MCF 10A (cell line): ENCODE measurements at regions not wholly inside any gene's neighbourhood (a gene's known extent, or its start where the extent isn't known, plus 50 kb on each side); places are given as distances from the start of the nearest gene placed in this dataset.

Experiments used
- BruUV-seq: library from RNA; stranded (reverse); fragments of 400-500 nt; replicated peaks from 2 replicates; lab custom pipeline; 2021; lab: Mats Ljungman, UMichigan
- CTCF ChIA-PET: fragments of 300-600 bp; sonication (Branson Sonifier 250); formaldehyde crosslinking; extraction: SDS; loops from one replicate; lab custom pipeline; 2021; ENCODE audit warnings: antibody characterized with exemption, inconsistent platforms; lab: Yijun Ruan, JAX
- POLR2A ChIA-PET: fragments of 300-600, 350-650 bp; sonication (Branson Sonifier 250); formaldehyde crosslinking; extraction: SDS; loops from one replicate; lab custom pipeline; 2020; ENCODE audit warnings: antibody characterized with exemption, inconsistent platforms; lab: Yijun Ruan, JAX
- DNase-seq: peaks from one replicate; pipeline ENCODE4 v3.0.0-alpha.2; 2018; ENCODE audit not compliant: unreplicated experiment
- H3K27ac Mint-ChIP-seq: one replicate; pipeline ENCODE4 v1.8.0; 2022; ENCODE audit warnings: mild to moderate bottlenecking, low read depth, mixed read lengths; ENCODE audit not compliant: unreplicated experiment
- H3K27me3 Mint-ChIP-seq: one replicate; pipeline ENCODE4 v1.8.0; 2022; ENCODE audit warnings: mixed read lengths; ENCODE audit not compliant: insufficient read depth, unreplicated experiment
- H3K36me3 Mint-ChIP-seq: one replicate; pipeline ENCODE4 v1.8.0; 2022; ENCODE audit warnings: mild to moderate bottlenecking, moderate library complexity, mixed read lengths; ENCODE audit not compliant: insufficient read depth, unreplicated experiment
- H3K4me1 Mint-ChIP-seq: one replicate; pipeline ENCODE4 v1.8.0; 2022; ENCODE audit warnings: mixed read lengths; ENCODE audit not compliant: insufficient read depth, unreplicated experiment
- H3K4me3 Mint-ChIP-seq: one replicate; pipeline ENCODE4 v1.8.0; 2022; ENCODE audit warnings: mild to moderate bottlenecking, moderate library complexity, mixed read lengths; ENCODE audit not compliant: unreplicated experiment
- H3K9me3 Mint-ChIP-seq: one replicate; pipeline ENCODE4 v1.8.0; 2022; ENCODE audit warnings: mixed read lengths; ENCODE audit not compliant: unreplicated experiment
- CTCF ChIP-seq: fragments of 200-600 bp; IDR thresholded peaks from one replicate; pipeline ENCODE4 v1.8.0; 2022; ENCODE audit warnings: antibody characterized with exemption, mild to moderate bottlenecking; ENCODE audit not compliant: unreplicated experiment
- intact Hi-C: fragments of 100-400 bp; cut with micrococcal nuclease; formaldehyde crosslinking; loops from 2 replicates; pipeline ENCODE4 v1.14.1; 2022

GRCh38 chr2:71787476-71788185 lies 334.3 kb downstream of the DYSF start:
- CTCF ChIA-PET: interaction anchor here (0.6 to 2.3 kb wide), 3 partner anchors 8 to 363 kb away, joined by 3 to 6 read pairs (median 3); no protein-coding TSS in a partner anchor
- intact Hi-C loops: no loop called here

DNA sequence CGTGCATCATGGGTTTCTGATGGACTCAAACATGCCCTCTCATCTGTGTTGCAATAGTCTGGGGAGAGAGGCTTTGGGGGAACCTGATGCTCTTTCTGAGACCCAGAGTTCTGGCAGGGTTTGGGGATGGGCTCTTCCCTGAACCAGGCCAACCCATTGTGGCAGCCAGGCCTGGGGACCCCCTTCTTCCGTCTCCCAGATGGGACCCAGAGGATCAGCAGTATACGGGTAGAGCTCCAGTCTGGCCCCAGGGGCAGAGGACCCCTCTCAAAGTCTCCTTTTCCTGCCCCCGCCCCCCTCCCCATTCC lies 333.7 kb downstream of the DYSF start:
- TF ChIP-seq CTCF: no peak
- ChIA-PET CTCF (interaction anchor here (0.7 to 2.3 kb wide), 3 partner anchors 11 to 364 kb away, joined by 3 to 6 read pairs (median 3); no protein-coding TSS in a partner anchor), POLR2A (no interaction called here)
- Mint-ChIP-seq H3K4me3 (no peak overlapping the region), H3K27me3 (peaks cover 10% of the 10 kb centered on the region), H3K27ac (no peak overlapping the region), H3K36me3 (no peaks in the 10 kb centered on the region), H3K9me3 (no peaks in the 10 kb centered on the region), H3K4me1 (peaks cover 19% of the 10 kb centered on the region)
- DNase-seq: no peak
- BruUV-seq: no TSS peak
- intact Hi-C loops: no loop called here

More at GRCh38 chr2:71787476-71788185, 334.3 kb downstream of the DYSF start:
- no TSS peak for BruUV-seq
- H3K36me3 Mint-ChIP-seq: no peaks in the 10 kb centered on the region
- peaks cover 19% of the 10 kb centered on the region for H3K4me1 Mint-ChIP-seq
- H3K9me3 Mint-ChIP-seq: no peaks in the 10 kb centered on the region
- H3K4me3 Mint-ChIP-seq: no peak overlapping the region
- peaks cover 10% of the 10 kb centered on the region for H3K27me3 Mint-ChIP-seq
- H3K27ac Mint-ChIP-seq: no peak overlapping the region
- DNase-seq: no peak
- TF ChIP-seq CTCF: no peak
- POLR2A ChIA-PET: no interaction called here

GRCh38 chr2:71786291-71787107 lies 333.1 kb downstream of the DYSF start:
- intact Hi-C loops: no loop called here
- no peak overlapping the region for H3K27ac Mint-ChIP-seq
- no peaks in the 10 kb centered on the region for H3K9me3 Mint-ChIP-seq
- TF ChIP-seq CTCF: no peak
- ChIA-PET POLR2A (no interaction called here), CTCF (interaction anchor here (0.7 to 1.3 kb wide), 3 partner anchors 10 to 364 kb away, joined by 3 to 5 read pairs (median 3); no protein-coding TSS in a partner anchor)
- H3K4me1 Mint-ChIP-seq: peaks cover 19% of the 10 kb centered on the region
- BruUV-seq: no TSS peak
- H3K36me3 Mint-ChIP-seq: no peaks in the 10 kb centered on the region
- no peak overlapping the region for H3K4me3 Mint-ChIP-seq
- DNase-seq: no peak
- peaks cover 15% of the 10 kb centered on the region for H3K27me3 Mint-ChIP-seq

GRCh38 chr2:71785516-71785981 lies 332.2 kb downstream of the DYSF start:
- no TSS peak for BruUV-seq
- Mint-ChIP-seq H3K36me3 (no peaks in the 10 kb centered on the region), H3K27ac (no peak overlapping the region), H3K4me3 (no peak overlapping the region), H3K4me1 (peaks cover 19% of the 10 kb centered on the region), H3K9me3 (no peaks in the 10 kb centered on the region), H3K27me3 (peaks cover 24% of the 10 kb centered on the region)
- ChIA-PET POLR2A (no interaction called here), CTCF (interaction anchor here (0.5 to 1.3 kb wide), 3 partner anchors 11 to 633 kb away, joined by 3 to 5 read pairs (median 4); no protein-coding TSS in a partner anchor)
- no peak for DNase-seq
- intact Hi-C loops: no loop called here
- no peak for TF ChIP-seq CTCF
